ENCODE measurements at regions not wholly inside any gene's neighbourhood (a gene's known extent, or its start where the extent isn't known, plus 50 kb on each side); places are given as distances from the start of the nearest gene placed in this dataset.

GRCh38 chr20:63099456-63100173 lies 92.9 kb upstream of the BHLHE23 start:
- Histone ChIP-seq H3K4me1 (replicated peaks in 1 of 2) (peaks cover 16 to 29% of the 10 kb centered on the region in 2 donors), H3K27ac (no peak overlapping the region), H3K4me3 (no peak overlapping the region)
- in situ Hi-C loops (cut with MboI; ENCODE audit: low pct_unique_long_range_greater_than_20kb in 2 of 9, low sequenced_read_pairs in 9 of 9, unreplicated experiment in 9 of 9) = no loop called here
- no peak for ATAC-seq (replicated peaks in 6 of 8)
- 0 to 66% (median 3%) methylated on average over 1 to 10 of the region's 22 CpGs; no CpG with 5 or more reads in 1 of the 10 experiments for WGBS, 10 experiments

GRCh38 chr20:63098195-63098810 lies 91.5 kb upstream of the BHLHE23 start:
- WGBS, 10 experiments = 17 to 100% (median 73%) methylated on average over 1 to 6 of the region's 6 CpGs
- in situ Hi-C loops (cut with MboI; ENCODE audit: low pct_unique_long_range_greater_than_20kb in 2 of 9, low sequenced_read_pairs in 9 of 9, unreplicated experiment in 9 of 9) = no loop called here
- H3K4me1 ChIP-seq (replicated peaks in 1 of 2) = peaks cover 16 to 29% of the 10 kb centered on the region in 2 donors
- H3K27ac ChIP-seq = no peak overlapping the region
- no peak overlapping the region for H3K4me3 ChIP-seq
- no peak for ATAC-seq (replicated peaks in 6 of 8)

DNA sequence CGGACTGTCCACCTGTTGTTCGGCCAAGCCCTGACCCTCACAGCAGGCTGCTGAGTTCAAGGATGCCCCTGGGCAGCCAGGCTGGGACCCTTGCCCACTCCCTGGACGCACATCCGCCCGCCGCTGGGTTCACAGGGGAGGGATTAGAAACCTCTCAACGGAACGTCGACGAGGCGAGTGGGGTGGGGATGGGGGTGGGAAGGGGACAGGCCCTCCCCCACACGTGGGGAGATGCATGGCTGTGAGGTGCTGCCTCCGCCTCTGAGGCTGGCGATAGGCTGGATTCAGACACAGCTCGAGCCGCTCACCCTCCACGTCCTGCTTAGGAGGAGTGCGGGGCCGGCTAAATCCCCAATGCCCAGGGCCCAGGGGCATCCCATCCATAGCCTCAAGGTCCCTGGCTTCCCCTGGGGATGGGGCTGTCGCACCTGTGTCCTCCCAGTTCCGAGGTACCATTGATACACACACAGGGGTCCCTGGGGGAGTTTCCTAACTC lies 90.6 kb upstream of the BHLHE23 start:
- no peak overlapping the region for H3K4me3 ChIP-seq
- 40 to 68% (median 50%) methylated on average over 1 to 7 of the region's 21 CpGs; no CpG with 5 or more reads in 7 of the 10 experiments for WGBS, 10 experiments
- in situ Hi-C loops (cut with MboI; ENCODE audit: low pct_unique_long_range_greater_than_20kb in 2 of 9, low sequenced_read_pairs in 9 of 9, unreplicated experiment in 9 of 9) = no loop called here

DNA sequence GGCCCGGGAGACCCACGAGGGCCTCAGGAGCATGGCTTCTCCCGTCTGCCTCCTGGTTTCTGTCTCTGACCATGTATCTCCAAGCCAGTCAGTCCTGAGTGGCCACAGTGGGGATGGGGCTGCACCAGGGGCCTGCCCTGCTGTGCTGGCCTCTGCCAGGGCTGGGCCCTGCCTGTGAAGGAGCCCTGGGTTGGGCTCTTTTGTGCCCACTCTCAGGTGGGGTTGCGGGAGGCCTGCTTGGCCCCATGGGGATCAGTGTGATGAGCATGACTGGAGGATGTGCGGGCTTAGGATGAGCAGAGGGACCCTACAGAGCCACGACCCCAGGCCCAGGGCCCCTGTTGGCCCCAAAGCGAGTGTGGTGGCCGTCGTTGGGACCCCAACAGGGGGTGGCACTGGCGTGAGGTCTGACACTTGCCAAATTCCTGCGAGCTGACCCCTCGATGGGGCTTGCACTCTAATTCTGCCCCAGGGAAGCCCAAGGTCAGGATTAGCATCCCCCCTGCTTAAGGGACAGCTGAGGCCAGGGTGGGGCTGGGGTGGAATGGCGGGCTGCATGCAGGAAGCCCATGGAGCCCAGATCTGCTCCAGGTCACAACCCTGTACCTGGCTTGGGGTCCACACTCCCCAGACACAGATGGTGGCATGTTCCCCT lies 90.0 kb upstream of the BHLHE23 start:
- no peak overlapping the region for H3K27ac ChIP-seq
- in situ Hi-C loops (cut with MboI; ENCODE audit: low pct_unique_long_range_greater_than_20kb in 2 of 9, low sequenced_read_pairs in 9 of 9, unreplicated experiment in 9 of 9) = no loop called here
- no peak for ATAC-seq (replicated peaks in 6 of 8)
- 60 to 100% (median 73%) methylated on average over 1 to 9 of the region's 13 CpGs; no CpG with 5 or more reads in 5 of the 10 experiments for WGBS, 10 experiments
- no peak overlapping the region for H3K4me3 ChIP-seq
- peaks cover 16 to 21% of the 10 kb centered on the region in 2 donors for H3K4me1 ChIP-seq (replicated peaks in 1 of 2)

More for the DNA sequence above, 90.6 kb upstream of the BHLHE23 start:
- Histone ChIP-seq H3K27ac (no peak overlapping the region), H3K4me1 (replicated peaks in 1 of 2) (peaks cover 16 to 23% of the 10 kb centered on the region in 2 donors)
- ATAC-seq (replicated peaks in 6 of 8) = no peak

- peak in 1 of 8 experiments; percentile 26 for ATAC-seq (replicated peaks in 6 of 8)
- Histone ChIP-seq H3K4me1 (replicated peaks in 1 of 2) (peaks cover 16 to 18% of the 10 kb centered on the region in 2 donors), H3K27ac (no peak overlapping the region), H3K4me3 (no peak overlapping the region)
- WGBS, 10 experiments = 8 to 77% (median 60%) methylated on average over 2 to 10 of the region's 21 CpGs; no CpG with 5 or more reads in 1 of the 10 experiments
- in situ Hi-C loops (cut with MboI; ENCODE audit: low pct_unique_long_range_greater_than_20kb in 2 of 9, low sequenced_read_pairs in 9 of 9, unreplicated experiment in 9 of 9) = no loop called here
Observed at GRCh38 chr20:63095718-63096654, 89.2 kb upstream of the BHLHE23 start.

GRCh38 chr20:63094767-63095499 lies 88.2 kb upstream of the BHLHE23 start:
- no peak for ATAC-seq (replicated peaks in 6 of 8)
- in situ Hi-C loops (cut with MboI; ENCODE audit: low pct_unique_long_range_greater_than_20kb in 2 of 9, low sequenced_read_pairs in 9 of 9, unreplicated experiment in 9 of 9) = no loop called here
- peaks cover 7 to 8% of the 10 kb centered on the region in 2 donors for H3K4me1 ChIP-seq (replicated peaks in 1 of 2)
- 0 to 73% (median 46%) methylated on average over 1 to 9 of the region's 22 CpGs; no CpG with 5 or more reads in 1 of the 10 experiments for WGBS, 10 experiments
- no peak overlapping the region for H3K4me3 ChIP-seq
- no peak overlapping the region for H3K27ac ChIP-seq

GRCh38 chr20:63093966-63094766 lies 87.4 kb upstream of the BHLHE23 start:
- ATAC-seq (replicated peaks in 6 of 8) = no peak
- no peak overlapping the region for H3K4me3 ChIP-seq
- WGBS, 10 experiments = 47 to 90% (median 70%) methylated on average over 2 to 20 of the region's 37 CpGs; no CpG with 5 or more reads in 6 of the 10 experiments
- no peak overlapping the region for H3K27ac ChIP-seq
- in situ Hi-C loops (cut with MboI; ENCODE audit: low pct_unique_long_range_greater_than_20kb in 2 of 9, low sequenced_read_pairs in 9 of 9, unreplicated experiment in 9 of 9) = no loop called here
- peaks cover 0 to under 1% of the 10 kb centered on the region in 2 donors for H3K4me1 ChIP-seq (replicated peaks in 1 of 2)

- in situ Hi-C loops (cut with MboI; ENCODE audit: low pct_unique_long_range_greater_than_20kb in 2 of 9, low sequenced_read_pairs in 9 of 9, unreplicated experiment in 9 of 9) = no loop called here
- Histone ChIP-seq H3K4me1 (replicated peaks in 1 of 2) (no peaks in the 10 kb centered on the region), H3K27ac (no peak overlapping the region), H3K4me3 (no peak overlapping the region)
- 20 to 82% (median 63%) methylated on average over 1 to 9 of the region's 25 CpGs; no CpG with 5 or more reads in 4 of the 10 experiments for WGBS, 10 experiments
- ATAC-seq (replicated peaks in 6 of 8) = peak in 2 of 8 experiments; percentile 48 to 50
Observed at GRCh38 chr20:63092660-63093215, 86.0 kb upstream of the BHLHE23 start.

DNA sequence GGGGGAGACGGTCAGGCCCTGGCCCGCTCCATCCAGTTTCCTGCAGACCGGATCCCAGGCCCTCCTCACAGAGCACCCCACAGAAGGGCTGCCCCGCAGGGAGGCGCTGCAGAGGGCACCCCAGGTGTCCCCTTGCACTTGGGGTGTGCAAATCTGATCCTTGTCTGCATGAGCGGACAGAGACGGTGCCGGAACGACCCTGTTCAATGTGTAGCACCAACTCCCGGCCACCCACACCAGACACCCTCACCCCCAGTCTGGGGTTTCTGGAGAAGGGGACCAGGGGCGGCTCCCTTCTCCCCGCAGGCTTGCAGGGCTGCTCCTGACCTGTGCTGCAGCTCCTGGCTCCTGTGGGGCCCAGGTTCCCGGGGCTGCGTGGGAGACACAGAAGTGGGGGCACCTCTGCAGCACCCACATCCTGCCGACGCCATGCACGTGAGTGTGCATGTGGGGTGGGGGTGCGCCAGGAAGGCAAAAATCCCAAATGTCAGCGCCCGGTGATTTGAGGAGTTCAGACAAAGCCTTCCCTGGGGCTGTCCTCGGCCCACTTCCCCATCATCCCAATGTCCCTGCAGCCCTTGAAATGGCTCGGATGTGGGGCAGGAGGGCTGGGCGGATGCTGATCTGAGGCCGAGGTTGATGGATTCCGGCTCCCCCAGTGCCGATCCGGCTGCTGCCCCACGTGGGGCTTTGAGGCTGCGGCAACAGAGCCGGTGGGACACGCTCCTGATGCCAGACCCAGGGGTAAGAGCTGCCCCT lies 85.3 kb upstream of the BHLHE23 start:
- Histone ChIP-seq H3K4me3 (no peak overlapping the region), H3K27ac (no peak overlapping the region), H3K4me1 (replicated peaks in 1 of 2) (no peaks in the 10 kb centered on the region)
- no CpG with 5 or more reads among the region's 31 CpGs for WGBS, 10 experiments
- ATAC-seq (replicated peaks in 6 of 8) = no peak
- in situ Hi-C loops (cut with MboI; ENCODE audit: low pct_unique_long_range_greater_than_20kb in 2 of 9, low sequenced_read_pairs in 9 of 9, unreplicated experiment in 9 of 9) = no loop called here

- H3K27ac ChIP-seq = no peak overlapping the region
- peaks cover under 1 to 1% of the 10 kb centered on the region in 2 donors for H3K4me1 ChIP-seq (replicated peaks in 1 of 2)
- ATAC-seq (replicated peaks in 6 of 8) = peak in 1 of 8 experiments; percentile 68
- in situ Hi-C loops (cut with MboI; ENCODE audit: low pct_unique_long_range_greater_than_20kb in 2 of 9, low sequenced_read_pairs in 9 of 9, unreplicated experiment in 9 of 9) = no loop called here
- H3K4me3 ChIP-seq = no peak overlapping the region
- 9 to 80% (median 76%) methylated on average over 1 to 8 of the region's 30 CpGs; no CpG with 5 or more reads in 5 of the 10 experiments for WGBS, 10 experiments
Observed at GRCh38 chr20:63090682-63091571, 84.2 kb upstream of the BHLHE23 start.
